ENCODE measurements at regions not wholly inside any gene's neighbourhood (a gene's known extent, or its start where the extent isn't known, plus 50 kb on each side); places are given as distances from the start of the nearest gene placed in this dataset.

GRCh38 chr6:170122651-170123050 is 168.2 kb downstream of the DLL1 start:
- TF ChIP-seq KDM5A (IDR thresholded peaks at IDR 0.05; ENCODE audit: low read length) (no peak), POLR2A (IDR thresholded peaks at IDR 0.05; ENCODE audit: control extremely low read depth in 1 of 2, low read depth in 2 of 2, low read length in 2 of 2) (no peak), RFX5 (IDR thresholded peaks at IDR 0.05; ENCODE audit: borderline replicate concordance, low read depth, low read length) (no peak), EZH2 (IDR thresholded peaks at IDR 0.05; ENCODE audit: low read depth, low read length, severe bottlenecking) (no peak), ATF3 (IDR thresholded peaks at IDR 0.05; ENCODE audit: insufficient read depth, low read depth, low read length) (no peak), TEAD4 (IDR thresholded peaks at IDR 0.05; ENCODE audit: low read depth, low read length) (no peak), CTCF (IDR thresholded peaks at IDR 0.05; ENCODE audit: control extremely low read depth in 1 of 3, insufficient read depth in 1 of 3, low read depth in 1 of 3, low read length in 3 of 3) (no peak), MAX (IDR thresholded peaks at IDR 0.05) (no peak), CHD2 (IDR thresholded peaks at IDR 0.05; ENCODE audit: low read length) (no peak), SIN3A (conservative IDR thresholded peaks at IDR 0.05 in 1 of 2, IDR thresholded peaks at IDR 0.05 in 1 of 2; ENCODE audit: low read depth in 1 of 2, low read length in 2 of 2) (no peak), USF2 (IDR thresholded peaks at IDR 0.05; ENCODE audit: low read length) (no peak), YY1 (IDR thresholded peaks at IDR 0.05; ENCODE audit: low read depth, low read length) (no peak), GABPA (IDR thresholded peaks at IDR 0.05; ENCODE audit: borderline replicate concordance, insufficient read depth, low read length) (no peak)
- TF ChIP-seq, protein P1, sequence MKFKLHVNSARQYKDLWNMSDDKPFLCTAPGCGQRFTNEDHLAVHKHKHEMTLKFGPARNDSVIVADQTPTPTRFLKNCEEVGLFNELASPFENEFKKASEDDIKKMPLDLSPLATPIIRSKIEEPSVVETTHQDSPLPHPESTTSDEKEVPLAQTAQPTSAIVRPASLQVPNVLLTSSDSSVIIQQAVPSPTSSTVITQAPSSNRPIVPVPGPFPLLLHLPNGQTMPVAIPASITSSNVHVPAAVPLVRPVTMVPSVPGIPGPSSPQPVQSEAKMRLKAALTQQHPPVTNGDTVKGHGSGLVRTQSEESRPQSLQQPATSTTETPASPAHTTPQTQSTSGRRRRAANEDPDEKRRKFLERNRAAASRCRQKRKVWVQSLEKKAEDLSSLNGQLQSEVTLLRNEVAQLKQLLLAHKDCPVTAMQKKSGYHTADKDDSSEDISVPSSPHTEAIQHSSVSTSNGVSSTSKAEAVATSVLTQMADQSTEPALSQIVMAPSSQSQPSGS (IDR thresholded peaks at IDR 0.05; ENCODE audit: low read length) = no peak

Measured in H1 (cell line).